ENCODE measurements at regions not wholly inside any gene's neighbourhood (a gene's known extent, or its start where the extent isn't known, plus 50 kb on each side); places are given as distances from the start of the nearest gene placed in this dataset.

DNA sequence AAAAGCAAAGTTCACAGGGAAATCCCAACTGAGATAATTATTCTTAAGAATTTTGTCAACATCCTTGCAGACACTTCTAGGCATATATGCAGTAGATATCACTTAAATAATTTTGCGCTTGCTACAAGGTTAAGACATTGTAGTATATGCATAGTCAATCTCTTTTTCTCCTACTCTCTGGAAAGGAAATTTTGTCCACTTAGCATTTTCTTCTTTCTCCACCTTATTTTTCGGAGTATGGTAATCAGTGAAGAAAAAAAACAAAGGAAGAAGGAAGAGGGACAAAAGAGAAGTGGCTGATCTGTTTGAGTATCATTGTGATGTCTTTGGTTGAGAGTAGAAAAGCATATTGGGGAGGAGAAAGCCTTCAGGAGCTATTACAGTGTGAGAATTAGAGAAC, 104.6 kb downstream of the LACC1 start:
- TF ChIP-seq GATA3 (IDR thresholded peaks at IDR 0.05; ENCODE audit: low read depth, low read length) (no peak), GATA2 (IDR thresholded peaks at IDR 0.05; ENCODE audit: low read depth, low read length) (no peak)
